ENCODE measurements at regions not wholly inside any gene's neighbourhood (a gene's known extent, or its start where the extent isn't known, plus 50 kb on each side); places are given as distances from the start of the nearest gene placed in this dataset.

- DNase-seq (ENCODE audit: extremely low spot score), result no peak
- TF ChIP-seq CTBP1 (IDR thresholded peaks at IDR 0.05; ENCODE audit: borderline replicate concordance) (no peak), SP1 (IDR thresholded peaks at IDR 0.05) (no peak), FOXA1 (IDR thresholded peaks at IDR 0.05) (no peak), L3MBTL2 (conservative IDR thresholded peaks at IDR 0.05) (no peak), FOXM1 (IDR thresholded peaks at IDR 0.05; ENCODE audit: borderline replicate concordance) (no peak), HDGF (IDR thresholded peaks at IDR 0.05; ENCODE audit: borderline replicate concordance) (no peak), PKNOX1 (IDR thresholded peaks at IDR 0.05) (no peak), NFRKB (IDR thresholded peaks at IDR 0.05) (no peak), SUZ12 (IDR thresholded peaks at IDR 0.05) (no peak), FOXK2 (IDR thresholded peaks at IDR 0.05) (no peak), LEF1 (IDR thresholded peaks at IDR 0.05; ENCODE audit: borderline replicate concordance) (no peak), BHLHE40 (IDR thresholded peaks at IDR 0.05; ENCODE audit: borderline replicate concordance) (no peak), ELF4 (IDR thresholded peaks at IDR 0.05) (no peak)
- CTCF ChIA-PET, result no interaction called here
- POLR2A ChIA-PET, result no interaction called here
Measured at GRCh38 chr21:28229814-28230213, 762.9 kb downstream of the LTN1 start.

- no peak for TF ChIP-seq FOXM1 (IDR thresholded peaks at IDR 0.05; ENCODE audit: borderline replicate concordance)
- no peak for TF ChIP-seq ARNT (IDR thresholded peaks at IDR 0.05)
- no peak for TF ChIP-seq SUZ12 (IDR thresholded peaks at IDR 0.05)
- no peak for TF ChIP-seq NFRKB (IDR thresholded peaks at IDR 0.05)
- no peak for TF ChIP-seq SP1 (IDR thresholded peaks at IDR 0.05)
- no peak for TF ChIP-seq FOXA1 (IDR thresholded peaks at IDR 0.05)
- no peak for TF ChIP-seq PKNOX1 (IDR thresholded peaks at IDR 0.05)
- ChIA-PET CTCF (no interaction called here), POLR2A (no interaction called here)
- DNase-seq (ENCODE audit: extremely low spot score), result no peak
Measured at GRCh38 chr21:28228636-28228995, 764.1 kb downstream of the LTN1 start.

GRCh38 chr21:28227881-28228635 is 764.6 kb downstream of the LTN1 start:
- DNase-seq (ENCODE audit: extremely low spot score), result no peak
- TF ChIP-seq LEF1 (IDR thresholded peaks at IDR 0.05; ENCODE audit: borderline replicate concordance) (no peak), BHLHE40 (IDR thresholded peaks at IDR 0.05; ENCODE audit: borderline replicate concordance) (no peak), SP1 (IDR thresholded peaks at IDR 0.05) (no peak), ZNF384 (IDR thresholded peaks at IDR 0.05) (no peak), FOXM1 (IDR thresholded peaks at IDR 0.05; ENCODE audit: borderline replicate concordance) (no peak), NFRKB (IDR thresholded peaks at IDR 0.05) (no peak), ARNT (IDR thresholded peaks at IDR 0.05) (no peak), FOXA1 (IDR thresholded peaks at IDR 0.05) (no peak), L3MBTL2 (conservative IDR thresholded peaks at IDR 0.05) (no peak)
- ChIA-PET CTCF (no interaction called here), POLR2A (no interaction called here)

- TF ChIP-seq ZNF384 (IDR thresholded peaks at IDR 0.05) (no peak), CTBP1 (IDR thresholded peaks at IDR 0.05; ENCODE audit: borderline replicate concordance) (no peak), FOXA1 (IDR thresholded peaks at IDR 0.05) (no peak), ELF4 (IDR thresholded peaks at IDR 0.05) (no peak), LEF1 (IDR thresholded peaks at IDR 0.05; ENCODE audit: borderline replicate concordance) (no peak)
- no peak for DNase-seq (ENCODE audit: extremely low spot score)
- CTCF ChIA-PET, result no interaction called here
- POLR2A ChIA-PET, result no interaction called here
Measured at GRCh38 chr21:28226563-28226962, 766.1 kb downstream of the LTN1 start.

- POLR2A ChIA-PET, result no interaction called here
- CTCF ChIA-PET, result no interaction called here
- no peak for DNase-seq (ENCODE audit: extremely low spot score)
- TF ChIP-seq HDGF (IDR thresholded peaks at IDR 0.05; ENCODE audit: borderline replicate concordance) (no peak), PKNOX1 (IDR thresholded peaks at IDR 0.05) (no peak), NFRKB (IDR thresholded peaks at IDR 0.05) (no peak), FOXA1 (IDR thresholded peaks at IDR 0.05) (no peak), TARDBP (IDR thresholded peaks at IDR 0.05) (no peak), L3MBTL2 (conservative IDR thresholded peaks at IDR 0.05) (no peak), SUZ12 (IDR thresholded peaks at IDR 0.05) (no peak)
Measured at GRCh38 chr21:28224191-28224726, 768.4 kb downstream of the LTN1 start.

GRCh38 chr21:28221984-28222383 is 770.7 kb downstream of the LTN1 start:
- no peak for DNase-seq (ENCODE audit: extremely low spot score)
- TF ChIP-seq FOXA1 (IDR thresholded peaks at IDR 0.05), result no peak
- no peak for TF ChIP-seq ARNT (IDR thresholded peaks at IDR 0.05)
- TF ChIP-seq ZNF384 (IDR thresholded peaks at IDR 0.05), result no peak
- TF ChIP-seq FOXM1 (IDR thresholded peaks at IDR 0.05; ENCODE audit: borderline replicate concordance), result no peak
- TF ChIP-seq HDGF (IDR thresholded peaks at IDR 0.05; ENCODE audit: borderline replicate concordance), result no peak
- no peak for TF ChIP-seq ELF4 (IDR thresholded peaks at IDR 0.05)
- TF ChIP-seq LEF1 (IDR thresholded peaks at IDR 0.05; ENCODE audit: borderline replicate concordance), result no peak
- no peak for TF ChIP-seq L3MBTL2 (conservative IDR thresholded peaks at IDR 0.05)
- TF ChIP-seq CTBP1 (IDR thresholded peaks at IDR 0.05; ENCODE audit: borderline replicate concordance), result no peak
- no peak for TF ChIP-seq SUZ12 (IDR thresholded peaks at IDR 0.05)
- no peak for TF ChIP-seq PKNOX1 (IDR thresholded peaks at IDR 0.05)
- no peak for TF ChIP-seq FOXK2 (IDR thresholded peaks at IDR 0.05)
- TF ChIP-seq SP1 (IDR thresholded peaks at IDR 0.05), result no peak
- TF ChIP-seq NFRKB (IDR thresholded peaks at IDR 0.05), result no peak
- TF ChIP-seq BHLHE40 (IDR thresholded peaks at IDR 0.05; ENCODE audit: borderline replicate concordance), result no peak
- TF ChIP-seq TARDBP (IDR thresholded peaks at IDR 0.05), result no peak
- POLR2A ChIA-PET, result no interaction called here
- CTCF ChIA-PET, result no interaction called here

Data from HEK293T (cell line).